GM19452 (cell line): ENCODE measurements at regions not wholly inside any gene's neighbourhood (a gene's known extent, or its start where the extent isn't known, plus 50 kb on each side); places are given as distances from the start of the nearest gene placed in this dataset.
A peak's percentile ranks its signal among the peaks of the same experiment; 100 is the strongest.

ENCODE experiments used
- ATAC-seq: cut with Tn5 transposase; IDR thresholded peaks from one replicate; pipeline ENCODE4 v1.9.1; 2021; ENCODE audit not compliant: unreplicated experiment

- no peak for ATAC-seq
Observed at GRCh38 chr12:103093499-103094106, 136.1 kb downstream of the ASCL1 start.

GRCh38 chr12:103097496-103097895, 140.0 kb downstream of the ASCL1 start:
- ATAC-seq, result no peak

- no peak for ATAC-seq
Observed at GRCh38 chr12:103100257-103100831, 142.9 kb downstream of the ASCL1 start.

GRCh38 chr12:103102225-103102744, 144.8 kb downstream of the ASCL1 start:
- peak; percentile 75 for ATAC-seq

- peak; percentile 52 for ATAC-seq
Observed at GRCh38 chr12:103105971-103106597, 148.6 kb downstream of the ASCL1 start.

- ATAC-seq, result no peak
Observed at GRCh38 chr12:103109861-103110260, 152.4 kb downstream of the ASCL1 start.

GRCh38 chr12:103114296-103115055, 157.0 kb downstream of the ASCL1 start:
- ATAC-seq, result peak; percentile 98

GRCh38 chr12:103128862-103129501, 171.5 kb downstream of the ASCL1 start:
- no peak for ATAC-seq

DNA sequence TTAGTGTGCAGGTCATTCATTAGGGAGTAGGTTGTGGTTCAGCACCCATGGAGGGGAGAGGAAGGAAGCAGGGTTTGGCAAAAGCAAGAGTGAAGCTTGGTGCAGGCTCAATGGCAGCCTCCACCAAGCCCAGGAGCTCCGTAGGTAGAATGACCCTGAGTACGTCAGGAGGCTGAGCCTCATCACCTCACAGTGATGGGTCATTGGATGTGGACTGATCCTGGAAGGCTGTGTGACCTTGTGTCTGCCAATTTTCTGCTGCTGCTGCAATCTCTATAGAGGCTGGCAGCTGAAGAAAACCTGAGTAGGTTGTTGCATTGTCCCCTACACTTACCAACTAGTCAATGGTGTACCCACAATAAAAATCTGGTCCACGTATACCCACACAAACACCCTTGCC, 173.1 kb downstream of the ASCL1 start:
- ATAC-seq, result no peak

- ATAC-seq, result no peak
Observed at GRCh38 chr12:103138538-103138937, 181.1 kb downstream of the ASCL1 start.

GRCh38 chr12:103139876-103140275, 182.4 kb downstream of the ASCL1 start:
- no peak for ATAC-seq

GRCh38 chr12:103140286-103140685, 182.8 kb downstream of the ASCL1 start:
- ATAC-seq, result no peak

- no peak for ATAC-seq
Observed at GRCh38 chr12:103144278-103144677, 186.8 kb downstream of the ASCL1 start.

DNA sequence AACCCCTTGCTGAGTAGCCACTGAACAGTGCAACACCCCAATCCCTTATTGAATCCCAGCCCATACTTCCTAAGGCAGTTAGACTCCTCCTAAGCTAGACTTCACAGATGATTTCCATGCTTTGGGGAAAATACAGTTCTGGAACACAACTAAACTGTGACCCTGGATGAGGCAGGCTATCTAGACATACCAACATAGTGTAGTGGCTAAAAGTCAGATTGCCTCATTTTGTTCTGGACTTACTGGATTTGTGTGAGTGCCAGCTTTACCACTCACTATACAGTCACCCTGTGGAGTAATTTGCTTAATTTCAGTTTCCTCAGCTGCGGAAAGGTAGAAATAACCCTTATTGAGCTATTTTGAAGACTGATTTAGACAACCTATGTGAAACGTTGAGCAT, 203.1 kb downstream of the ASCL1 start:
- ATAC-seq, result no peak

DNA sequence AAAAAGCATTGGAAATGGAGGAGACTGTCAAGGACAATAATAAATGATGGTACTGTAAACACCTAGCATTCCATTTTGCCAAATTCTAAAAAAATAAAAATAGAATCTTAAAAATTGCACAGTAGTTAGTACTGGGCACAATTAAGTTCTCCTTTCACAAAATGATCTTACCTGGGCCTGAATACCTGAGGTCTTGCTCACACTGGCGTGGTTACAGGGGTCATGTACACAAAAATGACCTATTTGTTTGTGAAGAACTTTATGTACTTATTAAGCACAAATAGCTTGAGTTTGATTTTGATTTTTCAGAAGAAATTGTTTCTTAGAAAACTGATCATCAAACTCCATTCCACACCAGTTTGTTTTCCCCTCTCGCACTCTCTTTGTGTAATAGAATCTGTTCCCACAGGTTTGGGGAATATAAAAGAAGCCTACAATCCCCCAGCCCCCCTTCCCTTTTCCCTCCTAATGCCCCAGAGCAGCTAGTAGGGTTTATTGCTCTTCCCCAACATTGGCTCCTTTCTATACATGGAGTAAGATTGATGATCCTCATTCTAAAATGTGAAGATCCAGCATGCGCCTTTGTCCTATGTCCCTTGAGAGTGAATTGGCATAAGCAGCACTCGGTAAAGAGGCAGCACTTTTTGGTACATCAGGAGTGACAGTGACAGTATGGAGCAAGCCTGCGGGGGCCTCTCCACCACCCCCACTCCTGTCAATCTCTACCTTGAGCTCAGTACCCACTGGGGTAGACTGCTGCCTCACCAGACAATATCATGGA, 204.3 kb downstream of the ASCL1 start:
- no peak for ATAC-seq

DNA sequence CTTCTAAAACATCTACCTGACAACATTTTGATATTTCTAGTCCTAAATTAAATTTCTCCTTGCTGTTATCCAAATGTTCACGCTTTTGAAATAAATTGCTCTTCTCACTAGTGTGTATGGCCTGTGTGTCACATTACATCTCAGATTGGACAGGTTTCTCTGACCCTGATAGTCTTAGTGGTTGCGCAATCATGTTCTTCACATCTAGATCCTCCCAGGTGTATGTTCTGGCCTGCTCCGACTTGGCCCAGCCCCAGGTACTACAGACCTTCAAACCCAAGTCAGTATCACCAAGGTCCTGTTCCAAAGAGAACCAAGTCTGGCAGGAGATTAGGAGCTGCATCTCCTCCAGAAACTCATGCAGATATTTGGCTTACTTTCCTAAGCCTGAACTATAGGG, 209.5 kb downstream of the ASCL1 start:
- ATAC-seq, result no peak

DNA sequence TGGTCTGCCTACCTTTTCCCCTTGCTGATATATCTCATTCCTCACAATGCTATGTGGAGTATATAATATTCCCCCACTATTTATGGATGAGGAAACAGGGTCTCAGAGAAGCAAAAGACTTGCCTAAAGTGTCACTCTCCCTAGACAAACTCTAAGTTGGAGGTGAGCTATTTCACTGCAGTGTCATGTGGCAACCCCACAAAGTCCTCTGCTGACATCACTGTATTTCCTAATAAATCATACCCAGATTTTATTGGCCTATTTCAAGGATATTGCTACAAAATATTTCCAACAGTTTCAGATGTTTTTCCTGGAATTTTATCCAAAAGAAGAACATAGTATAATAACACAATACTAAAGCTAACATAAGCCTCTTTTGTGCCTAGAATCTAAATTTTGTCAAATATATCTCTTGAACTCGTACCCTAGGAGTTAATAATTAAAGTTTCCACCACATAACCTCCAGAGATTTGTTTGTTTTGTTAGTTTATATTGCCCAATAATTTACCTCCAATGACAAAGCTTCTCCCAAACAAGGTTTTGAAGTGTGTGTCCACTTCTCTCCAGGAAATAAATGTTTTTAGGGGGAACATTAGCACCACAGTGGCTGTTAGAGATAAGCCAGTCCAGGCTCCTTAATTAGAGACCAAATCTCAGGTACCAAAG, 215.1 kb downstream of the ASCL1 start:
- ATAC-seq, result no peak

DNA sequence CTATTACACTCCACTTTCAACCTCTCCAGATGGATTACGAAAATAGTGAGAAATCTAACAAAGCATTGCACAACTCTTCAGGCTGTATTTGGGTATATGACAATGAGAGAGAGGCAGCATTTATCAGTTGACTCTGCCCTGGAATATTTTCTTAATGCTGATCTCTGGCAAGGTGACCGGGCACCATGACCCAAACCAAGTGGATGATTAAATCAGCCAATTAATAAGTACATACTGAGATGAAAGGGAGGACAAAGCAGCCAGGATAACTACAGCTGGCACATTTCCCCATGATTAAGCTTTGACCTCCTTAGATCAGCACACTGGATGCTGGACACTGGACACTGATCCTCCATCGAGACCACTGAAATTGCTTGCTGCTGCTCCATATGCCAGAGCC, 218.2 kb downstream of the ASCL1 start:
- ATAC-seq, result no peak

GRCh38 chr12:103177639-103178255, 220.3 kb downstream of the ASCL1 start:
- no peak for ATAC-seq
